HCT116 (cell line): ENCODE measurements at regions not wholly inside any gene's neighbourhood (a gene's known extent, or its start where the extent isn't known, plus 50 kb on each side); places are given as distances from the start of the nearest gene placed in this dataset.

Experiments used
- ATAC-seq: fragments of 200-7000 bp; cut with Tn5 transposase; 2 replicates; pipeline ENCODE4 v1.9.1; 2020; ENCODE audit warnings: mild to moderate bottlenecking, moderate library complexity
- BruUV-seq: library from RNA; stranded (reverse); fragments of 400-500 nt; replicated peaks from 2 replicates; lab custom pipeline; 2021; lab: Mats Ljungman, UMichigan
- CTCF ChIA-PET: fragments of 300-600 bp; sonication (Branson Sonifier 250); formaldehyde crosslinking; loops from one replicate; lab custom pipeline; 2021; ENCODE audit warnings: antibody characterized with exemption; lab: Charles Lee
- POLR2A ChIA-PET: fragments of 300-600, 350-600 bp; sonication (Branson Sonifier 250); formaldehyde crosslinking; loops from one replicate; lab custom pipeline; 2021; ENCODE audit warnings: antibody characterized with exemption; lab: Charles Lee
- RAD21 ChIA-PET, 2 experiments: fragments of 300-600 bp; sonication (Branson Sonifier 250); formaldehyde crosslinking; loops; one replicate each; lab custom pipeline; 2023; ENCODE audit warnings: low total read pairs in 2 of 2; ENCODE audit not compliant: uncharacterized antibody in 2 of 2, unreplicated experiment in 2 of 2, low non-redundant PET in 1 of 2; lab: Charles Lee
- DNase-seq: peaks from one replicate; pipeline ENCODE4 v3.0.0-alpha.2; 2010; ENCODE audit warnings: low read depth, low spot score
- H2AFZ ChIP-seq: fragments of 200-600 bp; shearing (Covaris generic), sonication (generic); 2 replicates; pipeline ENCODE4 v1.6.1; 2017; ENCODE audit warnings: low read depth, mixed run types, mixed read lengths, antibody characterized with exemption, low read length; ENCODE audit not compliant: poor library complexity, severe bottlenecking
- H3K27ac ChIP-seq: 2 replicates; pipeline ENCODE4 v1.5.1; 2012; ENCODE audit warnings: low read depth, low read length
- H3K27me3 ChIP-seq: fragments of 200-600 bp; sonication (generic); 2 replicates; pipeline ENCODE4 v1.6.1; 2016; ENCODE audit warnings: mixed run types, low read length, mixed read lengths; ENCODE audit not compliant: insufficient read depth
- H3K36me3 ChIP-seq, 2 experiments: fragments of 200-500 bp in 1 of 2; fragments of 200-600 bp in 1 of 2; sonication (Bioruptor generic) in 1 of 2; sonication (generic) in 1 of 2; 2 replicates each; pipeline versions ENCODE4 v1.5.1 to v1.6.1; 2014 to 2016; ENCODE audit warnings: low read length in 2 of 2, inconsistent platforms in 1 of 2, mixed read lengths in 1 of 2, mixed run types in 1 of 2; ENCODE audit not compliant: insufficient read depth in 2 of 2, control insufficient read depth in 1 of 2
- H3K4me1 ChIP-seq, 2 experiments: fragments of 200-600 bp in 1 of 2; sonication (generic) in 1 of 2; 2 replicates each; pipeline versions ENCODE4 v1.5.1 to v1.6.1; 2012 to 2017; ENCODE audit warnings: low read length in 2 of 2, inconsistent platforms in 1 of 2, mild to moderate bottlenecking in 1 of 2, mixed read lengths in 1 of 2, mixed run types in 1 of 2, moderate library complexity in 1 of 2; ENCODE audit not compliant: insufficient read depth in 2 of 2, control insufficient read depth in 1 of 2
- H3K4me2 ChIP-seq: fragments of 200-600 bp; sonication (generic); 2 replicates; pipeline ENCODE4 v1.6.1; 2017; ENCODE audit warnings: mixed run types, low read length, mixed read lengths
- H3K4me3 ChIP-seq, 2 experiments: fragments of 200-600 bp in 1 of 2; sonication (generic) in 1 of 2; replicated peaks in 1 of 2; 2 replicates each; pipeline ENCODE4 v1.5.1; 2011 to 2016; ENCODE audit warnings: low read length in 2 of 2, control low read depth in 1 of 2, low read depth in 1 of 2, mild to moderate bottlenecking in 1 of 2, mixed read lengths in 1 of 2, mixed run types in 1 of 2
- H3K79me2 ChIP-seq: fragments of 200-600 bp; sonication (generic); 2 replicates; pipeline ENCODE4 v1.6.1; 2017; ENCODE audit warnings: mild to moderate bottlenecking, mixed run types, low read length, moderate library complexity, mixed read lengths; ENCODE audit not compliant: insufficient read depth
- H3K9ac ChIP-seq: fragments of 200-600 bp; sonication (generic); 2 replicates; pipeline ENCODE4 v1.6.1; 2016; ENCODE audit warnings: low read length, mixed read lengths
- H3K9me2 ChIP-seq: fragments of 200-600 bp; sonication (generic), shearing (Covaris generic); 2 replicates; pipeline ENCODE4 v1.6.1; 2017; ENCODE audit warnings: mixed run types, mild to moderate bottlenecking, moderate library complexity; ENCODE audit not compliant: insufficient read depth
- H3K9me3 ChIP-seq, 2 experiments: fragments of 200-500 bp in 1 of 2; fragments of 200-600 bp in 1 of 2; sonication (Bioruptor generic) in 1 of 2; sonication (generic) in 1 of 2; 2 replicates each; pipeline ENCODE4 v1.6.1; 2014 to 2017; ENCODE audit warnings: low read length in 2 of 2, mixed read lengths in 2 of 2, inconsistent platforms in 1 of 2, low read depth in 1 of 2, mild to moderate bottlenecking in 1 of 2, mixed run types in 1 of 2, moderate library complexity in 1 of 2; ENCODE audit not compliant: control insufficient read depth in 1 of 2, insufficient read depth in 1 of 2
- H4K20me1 ChIP-seq: fragments of 200-600 bp; sonication (generic), shearing (Covaris generic); 2 replicates; pipeline ENCODE4 v1.6.1; 2017; ENCODE audit warnings: mixed run types, mild to moderate bottlenecking, moderate library complexity; ENCODE audit not compliant: insufficient read depth
- CBX3 ChIP-seq: IDR thresholded peaks from 2 replicates; pipeline ENCODE4 v1.6.1; 2012; ENCODE audit warnings: low read depth
- EZH2 ChIP-seq: fragments of 200-600 bp; sonication (generic); IDR thresholded peaks from 2 replicates; pipeline ENCODE4 v1.6.1; 2017; ENCODE audit warnings: antibody characterized with exemption, mixed run types
- EZH2phosphoT487 ChIP-seq: fragments of 200-600 bp; IDR thresholded peaks from 2 replicates; pipeline ENCODE4 v1.6.1; 2018; ENCODE audit warnings: antibody characterized with exemption, borderline replicate concordance
- JUND ChIP-seq: IDR thresholded peaks from 2 replicates; pipeline ENCODE4 v1.6.1; 2012
- MAX ChIP-seq: IDR thresholded peaks from 2 replicates; pipeline ENCODE4 v1.6.1; 2012
- POLR2A ChIP-seq: IDR thresholded peaks from 2 replicates; pipeline ENCODE4 v1.7.0; 2011; ENCODE audit warnings: borderline replicate concordance; ENCODE audit not compliant: insufficient read depth, insufficient read length; ENCODE audit errors: extremely low read depth
- RAD21 ChIP-seq: IDR thresholded peaks from 2 replicates; pipeline ENCODE4 v1.6.1; 2012; ENCODE audit warnings: low read depth, mild to moderate bottlenecking
- SRF ChIP-seq: IDR thresholded peaks from 2 replicates; pipeline ENCODE4 v1.6.1; 2012; ENCODE audit warnings: low read depth
- ZBTB33 ChIP-seq: IDR thresholded peaks from 2 replicates; pipeline ENCODE4 v1.6.1; 2011; ENCODE audit warnings: mild to moderate bottlenecking, low read length, moderate library complexity; ENCODE audit not compliant: insufficient replicate concordance; ENCODE audit errors: extremely low read depth
- ZNF274 ChIP-seq: fragments of 200-500 bp; sonication (Bioruptor generic); IDR thresholded peaks from 2 replicates; pipeline ENCODE4 v1.6.1; 2014; ENCODE audit warnings: mild to moderate bottlenecking, low read depth, low read length, inconsistent platforms
- intact Hi-C: fragments of 100-400 bp; cut with micrococcal nuclease; formaldehyde crosslinking; loops from 2 replicates; pipeline ENCODE4 v1.10.0; 2022

- Histone ChIP-seq H3K27me3 (peaks cover 27% of the 10 kb centered on the region), H4K20me1 (no peaks in the 10 kb centered on the region), H3K4me1 (no peaks in the 10 kb centered on the region), H3K36me3 (no peaks in the 10 kb centered on the region), H3K79me2 (no peaks in the 10 kb centered on the region), H3K9me2 (no peaks in the 10 kb centered on the region), H3K4me2 (no peak overlapping the region), H3K9me3 (no peaks in the 10 kb centered on the region), H2AFZ (no peak overlapping the region), H3K4me3 (no peak overlapping the region), H3K27ac (no peak overlapping the region), H3K9ac (no peak overlapping the region)
- ChIA-PET RAD21 (no interaction called here), POLR2A (no interaction called here), CTCF (no interaction called here)
- DNase-seq (no peak), ATAC-seq (no peak)
- intact Hi-C loops = no loop called here
- no TSS peak for BruUV-seq
- TF ChIP-seq EZH2phosphoT487 = no peak
- TF ChIP-seq POLR2A = no peak
- no peak for TF ChIP-seq EZH2
- TF ChIP-seq MAX = no peak
- TF ChIP-seq ZNF274 = no peak
- no peak for TF ChIP-seq SRF
- TF ChIP-seq ZBTB33 = no peak
- TF ChIP-seq CBX3 = no peak
- no peak for TF ChIP-seq JUND
- TF ChIP-seq RAD21 = no peak
Observed at GRCh38 chr18:26711756-26712155, 153.8 kb downstream of the AQP4 start.
